Prostate gland (tissue), 2 donors: ENCODE measurements at regions not wholly inside any gene's neighbourhood (a gene's known extent, or its start where the extent isn't known, plus 50 kb on each side); places are given as distances from the start of the nearest gene placed in this dataset.

Experiments used
- DNase-seq: peaks from one replicate; pipeline ENCODE4 v3.0.0-alpha.2; 2019; ENCODE audit warnings: low spot score
- H3K27ac ChIP-seq, 2 donors: fragments of 200-600 bp; sonication (generic); 2 replicates each; pipeline ENCODE4 v1.5.1; 2017 to 2019
- H3K27me3 ChIP-seq: fragments of 200-600 bp; sonication (generic); replicated peaks from 2 replicates; pipeline ENCODE4 v1.5.1; 2019; ENCODE audit not compliant: insufficient read depth
- H3K36me3 ChIP-seq, 2 donors: fragments of 200-600 bp; sonication (generic); 1 replicate in 1 of 2; 2 replicates in 1 of 2; pipeline versions ENCODE4 v1.5.1 to v1.8.1; 2017 to 2019
- H3K4me1 ChIP-seq: fragments of 200-600 bp; sonication (generic); replicated peaks from 2 replicates; pipeline ENCODE4 v1.5.1; 2019
- H3K4me3 ChIP-seq, 2 donors: fragments of 200-600 bp; sonication (generic); 2 replicates each; pipeline ENCODE4 v1.5.1; 2017 to 2019
- H3K9me3 ChIP-seq: fragments of 200-600 bp; sonication (generic); 2 replicates; pipeline ENCODE4 v1.5.1; 2017
- POLR2A ChIP-seq: fragments of 450-650 bp; IDR thresholded peaks from one replicate; pipeline ENCODE4 v1.6.1; 2016; ENCODE audit warnings: antibody characterized with exemption, mild to moderate bottlenecking
- POLR2AphosphoS5 ChIP-seq: sonication (generic); formaldehyde crosslinking; IDR thresholded peaks from one replicate; pipeline ENCODE4 v1.6.1; 2017; ENCODE audit warnings: antibody characterized with exemption
- WGBS: methylation state at CpG from one replicate; pipeline ENCODE4 v1.1.5; 2018; 5-methylcytosine and 5-hydroxymethylcytosine counted together
- intact Hi-C: fragments of 100-400 bp; cut with DNase I; formaldehyde crosslinking; loops from one replicate; pipeline ENCODE4 v1.14.2; 2022
- TF ChIP-seq, protein P1 (sequence below), 4 experiments: fragments of 200-600 bp in 2 of 4; fragments of 450-650 bp in 2 of 4; sonication (generic) in 2 of 4; IDR thresholded peaks; 1 replicate in 3 of 4; 2 replicates in 1 of 4; pipeline ENCODE4 v1.5.1; 2016 to 2019; ENCODE audit warnings: antibody characterized with exemption in 4 of 4, mild to moderate bottlenecking in 2 of 4, moderate library complexity in 2 of 4

DNA sequence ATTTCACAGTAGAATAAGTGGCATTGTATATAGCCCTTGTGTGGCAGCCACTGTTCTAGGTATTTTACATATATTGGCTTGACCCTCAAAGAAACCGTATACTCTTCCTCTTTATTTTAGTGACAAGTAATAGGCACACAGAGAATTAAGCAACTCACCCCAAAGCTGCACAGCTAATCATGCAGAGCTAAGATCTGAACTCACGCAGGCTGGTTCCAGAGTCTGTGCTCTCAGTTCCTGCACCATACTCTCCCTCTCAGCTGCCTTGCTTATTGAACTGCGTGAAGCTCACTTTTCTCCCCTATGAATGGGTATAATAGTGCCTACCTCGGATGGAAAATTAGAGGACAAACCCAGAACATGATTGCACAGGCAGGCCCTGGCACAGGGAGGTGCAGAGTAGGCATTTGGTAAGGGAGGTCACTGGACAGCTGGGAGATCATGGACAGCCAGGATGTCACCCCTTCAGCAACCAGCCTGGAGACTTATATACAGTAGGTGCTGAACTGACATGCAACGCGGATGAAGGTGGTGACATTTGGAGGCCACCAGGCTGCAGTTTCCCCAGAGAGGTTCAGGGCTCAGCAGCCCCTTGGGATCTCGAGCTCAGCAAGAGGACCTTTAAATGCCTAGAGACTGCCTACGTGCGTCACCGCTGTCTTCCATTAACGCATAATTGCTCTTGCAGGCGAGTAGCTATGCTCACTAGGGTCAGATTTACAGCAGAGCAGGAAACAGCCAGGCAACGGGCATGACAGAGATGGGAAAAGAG, 78.4 kb upstream of the TP53I11 start:
- DNase-seq, result no peak
- intact Hi-C loops, result no loop called here
- TF ChIP-seq, protein P1, sequence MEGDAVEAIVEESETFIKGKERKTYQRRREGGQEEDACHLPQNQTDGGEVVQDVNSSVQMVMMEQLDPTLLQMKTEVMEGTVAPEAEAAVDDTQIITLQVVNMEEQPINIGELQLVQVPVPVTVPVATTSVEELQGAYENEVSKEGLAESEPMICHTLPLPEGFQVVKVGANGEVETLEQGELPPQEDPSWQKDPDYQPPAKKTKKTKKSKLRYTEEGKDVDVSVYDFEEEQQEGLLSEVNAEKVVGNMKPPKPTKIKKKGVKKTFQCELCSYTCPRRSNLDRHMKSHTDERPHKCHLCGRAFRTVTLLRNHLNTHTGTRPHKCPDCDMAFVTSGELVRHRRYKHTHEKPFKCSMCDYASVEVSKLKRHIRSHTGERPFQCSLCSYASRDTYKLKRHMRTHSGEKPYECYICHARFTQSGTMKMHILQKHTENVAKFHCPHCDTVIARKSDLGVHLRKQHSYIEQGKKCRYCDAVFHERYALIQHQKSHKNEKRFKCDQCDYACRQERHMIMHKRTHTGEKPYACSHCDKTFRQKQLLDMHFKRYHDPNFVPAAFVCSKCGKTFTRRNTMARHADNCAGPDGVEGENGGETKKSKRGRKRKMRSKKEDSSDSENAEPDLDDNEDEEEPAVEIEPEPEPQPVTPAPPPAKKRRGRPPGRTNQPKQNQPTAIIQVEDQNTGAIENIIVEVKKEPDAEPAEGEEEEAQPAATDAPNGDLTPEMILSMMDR (IDR thresholded peaks at IDR 0.05), result no peak
- TF ChIP-seq POLR2AphosphoS5 (no peak), POLR2A (no peak)
- Histone ChIP-seq H3K27ac (no peak overlapping the region), H3K9me3 (no peaks in the 10 kb centered on the region), H3K27me3 (no peaks in the 10 kb centered on the region), H3K36me3 (no peaks in the 10 kb centered on the region), H3K4me1 (no peaks in the 10 kb centered on the region), H3K4me3 (no peak overlapping the region)
- 76% methylated on average over 13 of the region's 13 CpGs for WGBS

DNA sequence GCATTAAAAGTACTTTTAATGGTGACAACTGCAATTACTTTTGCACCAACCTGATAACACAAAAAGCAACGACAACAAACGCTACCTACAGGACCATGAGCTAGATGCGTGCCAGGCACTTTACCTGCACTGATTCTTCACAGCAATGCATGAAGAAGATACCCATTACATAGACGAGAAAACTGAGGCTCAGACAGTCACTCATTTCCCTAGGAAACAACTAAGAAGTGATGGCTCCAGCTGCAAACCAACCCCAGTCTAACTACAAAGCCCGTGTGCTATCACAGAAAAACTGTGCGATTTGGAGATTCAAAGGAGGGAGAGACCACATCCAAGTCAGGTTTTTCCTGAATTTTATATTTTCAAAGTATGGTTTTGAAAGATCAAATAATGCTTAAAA, 80.1 kb upstream of the TP53I11 start:
- H3K4me1 ChIP-seq, result no peaks in the 10 kb centered on the region
- intact Hi-C loops, result no loop called here
- no peaks in the 10 kb centered on the region for H3K27me3 ChIP-seq
- no peak for DNase-seq
- H3K4me3 ChIP-seq, result no peak overlapping the region
- H3K27ac ChIP-seq, result no peak overlapping the region
- WGBS, result 82% methylated on average over 6 of the region's 6 CpGs
- TF ChIP-seq, protein P1 (IDR thresholded peaks at IDR 0.05), result no peak
- no peak for TF ChIP-seq POLR2AphosphoS5
- TF ChIP-seq POLR2A, result no peak
- H3K36me3 ChIP-seq, result no peaks in the 10 kb centered on the region
- no peaks in the 10 kb centered on the region for H3K9me3 ChIP-seq

DNA sequence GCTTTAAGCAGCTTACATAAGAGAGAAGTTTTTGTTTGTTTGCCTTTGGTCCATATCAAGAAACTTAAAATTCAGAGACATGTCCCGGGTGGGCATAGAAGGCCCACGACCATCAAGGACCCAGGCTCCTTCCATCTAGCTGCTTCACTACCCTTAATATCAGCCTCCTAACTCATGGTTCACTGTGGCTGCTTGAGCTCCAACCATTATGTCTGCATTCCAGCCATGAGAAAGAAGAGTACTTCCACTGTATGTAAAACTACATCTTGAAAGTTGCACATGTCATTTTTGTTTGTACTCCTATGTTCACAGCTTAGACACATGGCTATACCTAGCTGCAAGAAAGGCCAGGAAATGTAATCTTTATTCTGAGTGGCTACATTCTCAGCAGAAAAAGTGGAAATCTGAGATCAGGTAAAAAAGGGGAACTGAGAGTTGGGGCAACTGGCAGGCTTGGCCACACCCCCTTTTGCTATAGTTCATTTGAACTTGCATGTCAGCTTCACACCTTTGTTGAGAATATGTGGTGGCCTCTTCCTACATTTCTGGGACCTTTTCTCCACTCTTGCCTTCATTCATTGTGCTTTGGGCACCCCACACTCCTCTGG, 81.3 kb upstream of the TP53I11 start:
- Histone ChIP-seq H3K36me3 (no peaks in the 10 kb centered on the region), H3K9me3 (no peaks in the 10 kb centered on the region), H3K27me3 (no peaks in the 10 kb centered on the region), H3K4me1 (no peaks in the 10 kb centered on the region), H3K27ac (no peak overlapping the region), H3K4me3 (no peak overlapping the region)
- 96% methylated on average over 2 of the region's 2 CpGs for WGBS
- intact Hi-C loops, result no loop called here
- DNase-seq, result no peak
- TF ChIP-seq, protein P1 (IDR thresholded peaks at IDR 0.05), result no peak
- TF ChIP-seq POLR2A, result no peak
- TF ChIP-seq POLR2AphosphoS5, result no peak

DNA sequence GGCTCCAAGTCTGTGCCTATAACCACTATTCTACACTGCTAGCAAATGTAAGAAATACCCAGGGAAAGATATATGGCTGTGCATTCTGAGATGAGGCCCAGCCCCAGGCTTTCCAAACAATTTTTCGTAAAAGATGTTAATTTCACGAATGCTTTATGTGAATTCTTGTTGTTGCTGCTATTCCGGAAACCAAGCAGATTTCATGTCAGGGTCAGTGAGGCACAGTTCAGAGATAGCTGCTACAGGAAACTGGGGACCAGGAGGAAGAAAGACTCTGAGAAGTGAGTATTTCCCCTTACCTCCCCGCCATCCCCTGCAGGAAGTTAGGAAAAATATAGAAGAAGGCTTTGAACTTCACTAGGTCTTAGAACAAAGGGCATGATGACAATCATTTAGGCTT, 84.7 kb upstream of the TP53I11 start:
- H3K27ac ChIP-seq, result no peak overlapping the region
- no peak for DNase-seq
- intact Hi-C loops, result no loop called here
- TF ChIP-seq POLR2A (no peak), POLR2AphosphoS5 (no peak)
- TF ChIP-seq, protein P1 (IDR thresholded peaks at IDR 0.05), result no peak
- H3K36me3 ChIP-seq, result no peaks in the 10 kb centered on the region
- no peaks in the 10 kb centered on the region for H3K27me3 ChIP-seq
- H3K4me3 ChIP-seq, result no peak overlapping the region
- 87% methylated on average over 4 of the region's 4 CpGs for WGBS
- H3K9me3 ChIP-seq, result no peaks in the 10 kb centered on the region
- no peaks in the 10 kb centered on the region for H3K4me1 ChIP-seq

DNA sequence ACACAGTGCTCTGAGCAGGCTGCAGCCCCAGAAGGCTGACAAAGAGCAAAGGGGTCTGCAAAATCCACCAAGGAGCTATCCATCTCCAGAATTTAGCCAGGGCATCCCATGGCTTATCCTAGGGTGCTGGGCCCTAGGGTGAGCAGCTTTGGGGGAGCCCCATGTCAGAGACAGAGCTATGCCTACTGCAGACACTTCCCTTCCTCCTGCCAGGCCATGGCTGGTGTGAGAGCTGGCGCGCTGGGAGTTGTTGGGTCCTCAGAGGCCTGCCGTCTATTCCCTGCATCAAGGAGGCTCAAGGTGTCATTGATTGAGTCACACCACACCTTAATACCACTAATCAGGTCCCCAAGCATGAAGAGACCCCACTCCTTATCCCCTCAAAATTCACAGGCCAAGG, 85.3 kb upstream of the TP53I11 start:
- no peaks in the 10 kb centered on the region for H3K36me3 ChIP-seq
- no peaks in the 10 kb centered on the region for H3K4me1 ChIP-seq
- H3K27ac ChIP-seq, result no peak overlapping the region
- 92% methylated on average over 3 of the region's 3 CpGs for WGBS
- no peaks in the 10 kb centered on the region for H3K9me3 ChIP-seq
- H3K4me3 ChIP-seq, result no peak overlapping the region
- intact Hi-C loops, result no loop called here
- DNase-seq, result no peak
- TF ChIP-seq, protein P1 (IDR thresholded peaks at IDR 0.05), result no peak
- TF ChIP-seq POLR2A (no peak), POLR2AphosphoS5 (no peak)
- H3K27me3 ChIP-seq, result no peaks in the 10 kb centered on the region
